PC-3 (cell line): ENCODE measurements at regions not wholly inside any gene's neighbourhood (a gene's known extent, or its start where the extent isn't known, plus 50 kb on each side); places are given as distances from the start of the nearest gene placed in this dataset.

Experiments used
- CTCF ChIP-seq: fragments of 300-600 bp; sonication (generic); conservative IDR thresholded peaks from 2 replicates; pipeline ENCODE4 v1.5.1; 2017; ENCODE audit warnings: antibody characterized with exemption, low read depth, mild to moderate bottlenecking, low read length
- EZH2 ChIP-seq: fragments of 300-600 bp; sonication (generic); IDR thresholded peaks from one replicate; pipeline ENCODE4 v1.6.1; 2017; ENCODE audit warnings: antibody characterized with exemption, mild to moderate bottlenecking, low read length; ENCODE audit not compliant: unreplicated experiment
- EZH2phosphoT487 ChIP-seq: fragments of 300-600 bp; sonication (generic); IDR thresholded peaks from 2 replicates; pipeline ENCODE4 v1.6.1; 2018; ENCODE audit warnings: mild to moderate bottlenecking, antibody characterized with exemption, low read length, borderline replicate concordance

GRCh38 chr11:109960831-109961230 is 132.4 kb upstream of the ZC3H12C start:
- TF ChIP-seq CTCF (no peak), EZH2phosphoT487 (no peak), EZH2 (no peak)
